ENCODE measurements at regions not wholly inside any gene's neighbourhood (a gene's known extent, or its start where the extent isn't known, plus 50 kb on each side); places are given as distances from the start of the nearest gene placed in this dataset.

DNA sequence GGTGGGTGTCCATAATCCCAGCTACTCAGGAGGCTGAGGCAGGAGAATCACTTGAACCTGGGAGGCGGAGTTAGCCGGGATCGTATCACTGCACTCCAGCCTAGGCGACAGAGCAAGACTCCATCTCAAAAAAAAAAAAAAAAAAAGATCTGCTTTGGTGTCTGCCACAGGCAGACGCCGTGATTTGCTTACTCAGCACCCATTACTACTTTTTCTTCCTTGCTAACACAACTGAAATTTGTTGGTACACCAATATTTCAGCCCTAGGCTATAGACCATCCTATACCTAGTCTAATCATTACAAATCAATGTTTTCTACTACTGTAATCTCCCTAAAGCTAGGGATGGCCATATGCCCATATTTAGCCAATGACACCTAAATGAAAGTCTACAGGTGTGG lies 53.5 kb upstream of the PARD3 start:
- DNase-seq (ENCODE audit: low read depth), result no peak
- no peak overlapping the region for H3K4me3 ChIP-seq (ENCODE audit: low read depth, low read length)
- TF ChIP-seq, protein P1, sequence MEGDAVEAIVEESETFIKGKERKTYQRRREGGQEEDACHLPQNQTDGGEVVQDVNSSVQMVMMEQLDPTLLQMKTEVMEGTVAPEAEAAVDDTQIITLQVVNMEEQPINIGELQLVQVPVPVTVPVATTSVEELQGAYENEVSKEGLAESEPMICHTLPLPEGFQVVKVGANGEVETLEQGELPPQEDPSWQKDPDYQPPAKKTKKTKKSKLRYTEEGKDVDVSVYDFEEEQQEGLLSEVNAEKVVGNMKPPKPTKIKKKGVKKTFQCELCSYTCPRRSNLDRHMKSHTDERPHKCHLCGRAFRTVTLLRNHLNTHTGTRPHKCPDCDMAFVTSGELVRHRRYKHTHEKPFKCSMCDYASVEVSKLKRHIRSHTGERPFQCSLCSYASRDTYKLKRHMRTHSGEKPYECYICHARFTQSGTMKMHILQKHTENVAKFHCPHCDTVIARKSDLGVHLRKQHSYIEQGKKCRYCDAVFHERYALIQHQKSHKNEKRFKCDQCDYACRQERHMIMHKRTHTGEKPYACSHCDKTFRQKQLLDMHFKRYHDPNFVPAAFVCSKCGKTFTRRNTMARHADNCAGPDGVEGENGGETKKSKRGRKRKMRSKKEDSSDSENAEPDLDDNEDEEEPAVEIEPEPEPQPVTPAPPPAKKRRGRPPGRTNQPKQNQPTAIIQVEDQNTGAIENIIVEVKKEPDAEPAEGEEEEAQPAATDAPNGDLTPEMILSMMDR (IDR thresholded peaks at IDR 0.05; ENCODE audit: low read depth, low read length), result no peak
- TF ChIP-seq MYC (IDR thresholded peaks at IDR 0.05; ENCODE audit: low read depth, low read length), result no peak
- no peak for TF ChIP-seq POLR2A (IDR thresholded peaks at IDR 0.05; ENCODE audit: extremely low read depth, insufficient read length)

DNA sequence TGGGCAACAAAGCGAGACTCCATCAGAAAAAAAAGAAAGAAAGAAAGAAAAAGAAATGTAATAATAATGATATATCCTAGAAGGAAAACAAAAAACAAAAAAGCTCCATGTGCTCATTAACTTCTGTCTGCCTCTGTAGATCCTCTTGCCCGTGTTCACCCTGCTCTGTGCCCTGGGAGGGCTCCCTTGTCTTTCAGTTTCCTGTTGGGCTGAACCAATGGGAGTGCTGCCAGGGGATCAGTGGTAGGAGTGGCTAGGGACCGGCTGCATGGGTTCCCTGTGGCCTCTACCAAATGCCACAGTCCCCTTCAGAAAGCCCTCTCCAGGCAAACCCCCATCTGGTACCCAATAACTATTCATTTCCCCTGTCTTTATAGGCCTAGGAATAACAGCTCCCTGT lies 51.8 kb upstream of the PARD3 start:
- TF ChIP-seq POLR2A (IDR thresholded peaks at IDR 0.05; ENCODE audit: extremely low read depth, insufficient read length) (no peak), MYC (IDR thresholded peaks at IDR 0.05; ENCODE audit: low read depth, low read length) (no peak)
- TF ChIP-seq, protein P1 (IDR thresholded peaks at IDR 0.05; ENCODE audit: low read depth, low read length), result no peak
- TF ChIP-seq, protein P2, sequence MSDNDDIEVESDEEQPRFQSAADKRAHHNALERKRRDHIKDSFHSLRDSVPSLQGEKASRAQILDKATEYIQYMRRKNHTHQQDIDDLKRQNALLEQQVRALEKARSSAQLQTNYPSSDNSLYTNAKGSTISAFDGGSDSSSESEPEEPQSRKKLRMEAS (IDR thresholded peaks at IDR 0.05; ENCODE audit: low read depth, low read length), result no peak
- DNase-seq (ENCODE audit: low read depth), result peak; percentile 41
- no peak overlapping the region for H3K4me3 ChIP-seq (ENCODE audit: low read depth, low read length)
